GM21619 (cell line): ENCODE measurements at regions not wholly inside any gene's neighbourhood (a gene's known extent, or its start where the extent isn't known, plus 50 kb on each side); places are given as distances from the start of the nearest gene placed in this dataset.

Source experiments
- ATAC-seq: cut with Tn5 transposase; IDR thresholded peaks from one replicate; pipeline ENCODE4 v1.9.1; 2021; ENCODE audit not compliant: unreplicated experiment

DNA sequence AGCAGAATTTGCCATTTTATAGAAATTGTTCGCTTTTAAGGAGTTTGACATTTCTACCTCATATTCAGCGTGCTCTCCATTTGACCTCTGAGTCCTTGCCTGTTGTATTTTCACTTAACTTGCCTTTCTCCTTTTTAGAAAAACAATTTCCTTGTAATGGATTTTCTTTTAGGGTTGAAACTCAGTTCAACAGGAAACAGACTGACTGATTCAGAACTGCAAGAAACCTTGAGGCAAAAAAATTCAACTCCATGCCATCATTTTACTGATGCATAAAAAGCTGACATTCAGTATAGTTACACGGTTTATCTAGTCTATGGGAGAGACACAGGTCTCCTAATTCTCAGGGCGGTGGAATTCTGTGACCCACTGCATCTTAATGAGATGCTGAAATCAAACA lies 59.8 kb downstream of the MRPS30 start:
- ATAC-seq: no peak

DNA sequence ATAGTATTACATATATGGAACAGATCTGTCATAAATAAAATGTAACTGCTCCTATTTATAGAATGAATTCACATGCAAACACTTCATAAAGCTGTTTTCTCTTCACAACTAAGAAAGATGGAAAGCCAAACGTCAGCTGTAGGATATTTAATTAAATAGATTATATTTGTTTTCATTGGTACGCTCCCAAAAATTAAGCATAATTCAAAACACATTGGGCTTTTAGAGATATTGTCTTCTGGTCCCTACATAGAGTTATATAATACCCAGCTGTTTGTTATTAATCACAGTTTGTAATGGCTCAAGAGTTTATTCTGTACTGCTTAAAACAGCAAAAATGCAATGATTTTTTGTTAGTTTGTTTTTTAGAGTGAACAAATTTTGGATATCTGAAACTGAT lies 61.2 kb downstream of the MRPS30 start:
- ATAC-seq: no peak

DNA sequence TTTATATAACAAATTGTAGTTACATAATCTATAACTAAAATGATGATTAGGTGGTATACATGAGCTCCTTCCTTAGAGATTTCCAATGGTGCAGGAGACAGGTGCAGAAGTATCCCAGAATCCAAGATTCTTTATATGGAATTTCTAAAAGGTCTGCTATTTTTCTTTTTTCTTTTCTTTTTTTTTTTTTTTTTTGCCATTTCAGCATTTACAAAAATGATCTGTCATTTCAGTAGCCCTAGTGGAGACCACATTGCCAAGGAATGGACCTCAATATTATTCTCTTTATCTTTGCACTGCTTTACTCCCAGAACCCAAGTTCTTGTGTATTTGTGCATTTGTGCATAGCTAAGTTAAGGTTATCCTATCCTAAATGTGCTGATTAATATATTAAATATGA lies 61.7 kb downstream of the MRPS30 start:
- no peak for ATAC-seq

DNA sequence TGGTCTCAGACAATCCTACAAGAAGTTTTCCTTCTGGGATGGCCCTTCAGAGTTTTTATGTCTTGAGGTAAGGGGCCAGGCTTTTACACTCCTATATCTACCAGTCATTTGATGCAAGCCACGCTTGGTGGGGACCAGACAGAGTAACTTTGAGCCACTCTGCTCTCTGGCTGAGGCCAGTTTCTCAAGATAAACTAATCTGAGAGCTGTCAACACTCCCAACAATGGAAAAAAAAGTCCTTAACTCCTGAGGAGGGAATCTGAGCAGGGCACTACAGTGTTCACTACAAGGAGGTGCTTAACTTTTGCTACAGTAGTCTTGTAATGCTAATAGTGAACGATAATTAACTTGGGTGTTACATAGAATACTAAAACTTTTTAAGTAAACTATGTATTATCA lies 62.7 kb downstream of the MRPS30 start:
- no peak for ATAC-seq

DNA sequence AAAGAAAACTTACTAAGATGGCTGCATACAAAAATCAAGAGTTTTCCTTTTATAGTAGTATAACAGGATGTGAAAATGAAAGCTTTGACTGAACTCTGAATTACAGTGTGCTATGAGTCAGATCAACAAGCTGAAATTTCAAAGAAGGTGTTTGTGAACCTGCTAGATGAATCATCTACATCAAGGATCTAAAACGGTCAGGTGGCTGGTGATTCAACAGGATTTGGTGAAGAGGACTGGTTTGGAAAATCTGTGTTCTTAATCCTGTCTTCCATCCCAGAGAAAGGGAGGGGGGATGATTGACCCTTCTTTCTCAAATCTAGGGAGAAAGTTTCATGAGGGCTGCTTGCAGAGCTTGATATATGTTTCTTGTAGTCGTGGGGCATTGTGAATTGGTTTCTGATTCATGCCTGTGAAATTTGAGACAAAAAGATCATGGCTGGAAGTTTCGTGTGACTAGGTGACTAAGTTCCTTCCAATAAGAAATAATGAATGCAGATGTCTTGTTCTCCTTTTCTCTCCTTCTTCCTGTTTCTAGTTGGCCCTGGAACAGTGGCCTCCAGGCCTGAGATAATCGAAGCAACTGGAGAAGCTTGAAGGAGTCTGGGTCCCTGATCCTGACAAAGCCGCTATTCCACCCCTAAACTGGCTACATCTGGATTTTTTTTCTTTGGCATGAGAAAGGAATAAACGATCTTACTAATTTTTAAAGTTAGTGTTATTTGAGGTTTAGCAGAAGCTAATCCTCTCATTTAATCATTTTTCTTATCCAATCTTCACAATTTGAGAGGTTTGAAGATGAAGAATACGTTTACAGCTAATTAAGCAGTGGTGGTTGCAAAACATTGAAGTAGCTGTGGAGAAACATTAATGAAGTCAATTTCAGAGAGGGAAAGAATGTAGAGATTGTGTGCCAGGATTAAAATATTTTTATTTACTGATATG lies 67.2 kb downstream of the MRPS30 start:
- ATAC-seq: peak; percentile 100

DNA sequence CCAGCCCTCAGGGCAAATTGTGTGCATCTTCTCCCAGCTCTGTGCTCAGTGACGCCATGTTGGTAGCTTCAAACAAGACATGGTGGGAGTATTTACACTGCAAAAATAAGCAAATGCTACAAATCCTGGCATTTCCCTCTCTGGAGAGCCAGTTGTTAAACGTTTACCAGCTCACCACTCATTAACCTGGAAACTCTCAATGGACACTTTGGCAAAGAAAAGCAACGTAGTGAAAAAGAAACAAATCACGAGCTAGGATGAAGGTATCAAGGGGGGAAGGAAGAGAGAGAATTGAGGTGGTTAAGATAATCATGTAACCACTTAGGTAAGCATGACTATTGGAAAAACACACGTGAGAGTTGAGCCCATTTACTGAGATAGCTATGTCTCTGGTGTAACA lies 72.5 kb downstream of the MRPS30 start:
- no peak for ATAC-seq

DNA sequence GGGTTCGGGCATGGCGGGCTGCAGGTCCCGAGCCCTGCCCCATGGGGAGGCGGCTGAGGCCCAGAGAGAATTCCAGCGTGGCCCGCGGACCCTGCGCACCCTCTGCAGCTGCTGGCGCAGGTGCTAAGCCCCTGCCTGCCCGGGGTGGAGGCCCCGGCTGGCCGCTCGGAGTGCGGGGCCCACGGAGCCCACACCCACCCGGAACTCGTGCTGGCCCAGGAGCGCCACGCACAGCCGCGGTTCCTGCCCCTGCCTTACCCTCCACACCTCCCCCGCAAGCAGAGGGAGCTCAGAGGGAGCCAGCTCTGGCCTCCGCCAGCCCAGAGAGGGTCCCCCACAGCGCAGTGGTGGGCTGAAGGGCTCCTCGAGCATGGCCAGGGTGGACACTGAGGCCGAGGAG lies 75.3 kb downstream of the MRPS30 start:
- ATAC-seq: no peak

DNA sequence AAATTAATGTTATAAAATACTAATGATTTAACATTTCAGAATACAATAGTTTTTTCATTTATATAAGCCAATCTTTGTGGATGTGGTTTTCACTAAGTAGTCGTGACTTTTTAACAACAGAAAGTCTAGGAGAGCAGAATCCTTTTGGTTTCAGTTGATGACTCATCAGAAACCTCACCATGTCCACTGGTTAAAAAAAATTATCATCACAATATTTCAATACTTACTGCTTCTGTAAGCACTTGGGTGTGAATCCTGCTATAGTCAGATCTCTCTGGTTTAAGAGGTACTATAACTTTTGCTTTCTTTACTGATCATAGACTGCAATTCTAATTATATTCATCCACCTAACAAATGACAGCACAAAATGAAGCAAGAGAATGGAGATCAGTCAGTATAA lies 77.2 kb downstream of the MRPS30 start:
- peak; percentile 89 for ATAC-seq

DNA sequence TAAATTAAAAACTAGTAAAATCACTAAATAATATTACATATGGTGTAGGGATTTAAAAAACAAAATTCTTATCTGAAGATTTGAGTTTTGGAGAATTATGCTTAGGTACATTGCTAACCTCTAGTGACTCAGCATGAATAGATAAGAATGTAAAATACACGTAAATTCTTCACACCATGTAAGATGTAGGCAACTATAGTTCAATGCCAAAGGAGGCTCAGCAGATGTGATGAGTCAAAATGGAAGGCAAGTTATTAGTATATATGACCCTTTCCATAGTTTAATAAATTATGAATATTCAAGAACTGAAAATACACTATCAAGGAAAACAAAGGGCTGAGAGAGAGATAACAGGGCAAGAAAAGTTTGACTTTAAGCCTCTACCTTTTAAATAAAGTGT lies 79.0 kb downstream of the MRPS30 start:
- ATAC-seq: peak; percentile 43

DNA sequence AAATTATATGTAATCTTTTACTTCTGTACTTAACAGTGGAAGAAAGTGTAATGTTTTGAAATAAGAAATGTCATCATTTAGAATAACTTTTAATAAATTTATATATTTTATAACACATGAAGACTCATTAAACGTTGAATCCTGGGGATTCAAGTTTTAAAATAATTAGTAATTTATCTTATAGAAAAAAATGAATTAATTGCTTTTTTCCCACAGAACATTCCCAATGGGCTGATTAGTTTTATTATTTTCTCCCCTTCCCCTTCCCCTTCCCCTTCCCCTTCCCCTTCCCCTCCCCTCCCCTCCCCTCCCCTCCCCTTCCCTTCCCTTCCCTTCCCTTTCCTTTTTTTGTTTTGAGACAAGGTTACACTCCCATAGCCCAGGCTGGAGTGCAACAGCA lies 79.7 kb downstream of the MRPS30 start:
- no peak for ATAC-seq

DNA sequence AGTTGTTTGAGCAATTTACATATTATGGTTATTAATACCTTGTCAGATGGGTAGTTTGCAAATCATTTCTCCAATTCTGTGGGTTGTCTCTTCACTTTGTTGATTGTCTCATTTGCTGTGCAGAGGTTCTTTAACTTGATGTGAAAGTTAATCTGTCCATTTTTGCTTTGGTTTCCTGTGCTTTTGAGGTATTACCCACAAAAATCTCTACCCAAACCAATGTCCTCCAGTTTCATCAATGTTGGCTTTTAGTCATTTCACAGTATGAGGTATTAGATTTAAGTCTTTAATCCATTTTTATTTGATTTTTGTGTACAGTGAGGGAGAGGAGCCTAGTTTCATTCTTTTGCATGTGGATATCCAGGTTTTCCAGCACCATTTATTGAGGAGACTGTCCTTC lies 82.4 kb downstream of the MRPS30 start:
- no peak for ATAC-seq

DNA sequence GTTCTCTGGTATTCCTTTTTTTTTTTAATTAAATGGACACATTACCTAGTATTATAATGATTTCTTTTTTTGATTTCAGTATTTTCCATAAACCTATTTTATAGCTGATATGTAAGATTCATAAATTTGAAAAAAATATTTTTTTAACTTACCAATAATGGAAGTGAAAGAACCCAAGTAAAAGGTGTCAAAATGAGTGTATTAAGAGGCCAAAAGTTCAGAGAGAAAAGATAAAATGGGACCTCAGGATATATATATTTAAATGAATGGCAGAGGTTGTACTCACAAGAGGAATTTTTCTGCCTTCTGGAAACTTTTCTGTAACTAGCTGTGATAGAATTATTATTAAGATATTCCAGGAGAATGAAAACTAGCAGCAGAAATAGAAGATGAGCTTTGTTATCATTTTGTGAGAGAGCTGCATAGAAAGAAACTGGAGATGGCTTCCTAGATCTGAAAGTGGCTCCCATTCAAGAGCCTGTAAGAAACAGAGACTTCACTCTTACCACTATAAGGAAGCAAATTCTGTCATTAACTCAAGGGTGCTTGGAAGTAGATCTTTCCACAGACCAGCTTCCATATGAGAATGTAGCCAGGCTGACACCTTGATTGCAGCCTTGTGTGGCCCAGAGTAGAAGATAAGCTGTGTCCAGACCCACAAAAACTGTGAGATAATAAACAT lies 91.7 kb downstream of the MRPS30 start:
- peak; percentile 46 for ATAC-seq

DNA sequence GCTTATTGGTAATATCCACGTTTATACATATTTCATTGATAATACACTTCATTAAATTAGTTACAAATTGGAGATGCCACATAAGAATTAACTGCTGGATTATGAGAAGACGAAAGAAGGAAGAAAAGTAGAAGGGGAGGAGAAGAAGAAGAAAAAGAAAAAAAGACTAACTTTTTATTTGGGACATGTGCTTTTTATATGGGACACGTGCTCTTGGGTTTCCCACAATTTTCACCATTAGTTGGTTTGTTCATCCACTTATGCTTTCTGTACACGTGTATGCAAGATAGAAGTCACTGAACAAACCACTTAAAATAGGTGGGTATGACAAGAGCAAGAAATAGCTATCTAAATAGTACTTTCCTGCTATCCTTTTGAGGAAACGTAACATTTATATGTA lies 98.6 kb downstream of the MRPS30 start:
- ATAC-seq: no peak

DNA sequence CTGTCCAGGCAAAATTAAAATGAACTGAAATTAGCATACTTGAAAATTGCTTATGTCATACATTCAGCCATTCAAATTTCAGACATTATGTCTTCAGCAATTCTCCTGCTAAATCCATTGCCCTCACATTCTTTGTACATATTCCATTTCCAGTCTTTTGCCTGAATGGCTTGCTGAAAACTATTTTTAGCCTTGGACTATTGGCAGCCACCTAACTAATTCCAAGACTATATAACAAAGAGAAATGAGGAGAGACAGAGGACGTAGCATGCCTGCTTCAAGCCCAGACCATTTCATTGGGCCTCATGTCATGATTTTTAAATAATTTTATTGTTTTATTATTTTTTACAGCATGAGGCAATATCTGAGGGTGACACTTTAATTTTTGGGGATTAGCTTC lies 100.3 kb downstream of the MRPS30 start:
- ATAC-seq: no peak

DNA sequence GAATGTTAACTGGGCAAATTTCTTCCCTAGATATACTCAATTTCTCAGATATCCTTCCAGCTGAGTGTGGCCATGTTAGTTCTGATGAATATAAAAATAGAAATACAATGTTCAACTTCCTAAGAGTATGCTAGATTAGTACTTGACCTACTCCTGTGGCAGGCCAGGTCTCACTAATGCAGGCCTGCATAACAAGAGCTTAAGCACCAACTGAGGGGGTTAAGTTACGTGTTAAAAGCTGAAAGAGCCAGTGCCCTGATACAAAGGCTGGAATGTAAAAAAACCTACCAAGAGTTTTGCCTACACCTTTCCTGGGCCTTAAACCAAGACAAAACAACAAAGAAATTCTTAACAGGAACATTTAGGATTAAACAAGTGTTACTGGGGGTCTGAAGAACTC lies 102.8 kb downstream of the MRPS30 start:
- ATAC-seq: no peak

DNA sequence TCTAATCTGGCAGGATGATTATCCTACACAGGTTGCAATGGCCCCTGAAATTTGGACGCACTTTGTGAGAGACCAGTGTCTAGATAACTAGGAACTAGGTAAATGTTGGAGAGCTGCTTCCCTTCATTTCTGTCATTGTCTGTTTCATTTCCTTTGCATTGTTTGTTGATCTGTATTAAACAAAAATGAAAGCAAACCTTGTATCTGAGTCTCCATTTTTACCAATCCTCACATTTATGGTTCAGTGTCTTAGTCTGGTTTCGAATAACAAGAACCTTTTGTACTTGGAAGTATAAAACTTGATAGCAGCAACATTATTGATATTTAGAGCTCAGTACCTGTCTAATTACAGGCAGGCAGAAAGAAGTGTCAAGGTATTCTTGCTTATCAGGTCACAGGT lies 105.5 kb downstream of the MRPS30 start:
- no peak for ATAC-seq

DNA sequence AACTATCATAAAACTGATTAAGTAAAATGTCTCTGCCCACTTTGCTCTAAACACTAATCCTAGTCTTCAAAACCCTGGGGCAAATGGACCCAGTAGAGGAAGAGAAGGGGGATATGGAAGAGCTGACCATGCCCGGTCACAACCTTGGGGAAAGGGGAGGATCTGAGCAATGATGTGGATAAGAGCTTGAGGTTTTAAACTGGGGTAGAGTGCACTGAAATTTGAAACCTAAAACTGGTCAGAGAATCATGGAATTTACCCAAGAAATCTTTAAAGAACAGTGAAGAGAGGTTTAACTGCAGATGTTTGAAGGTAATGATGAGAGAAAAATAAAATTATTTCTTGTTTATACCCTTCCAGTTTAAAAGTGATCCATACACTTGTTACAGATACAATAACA lies 110.8 kb downstream of the MRPS30 start:
- ATAC-seq: no peak

DNA sequence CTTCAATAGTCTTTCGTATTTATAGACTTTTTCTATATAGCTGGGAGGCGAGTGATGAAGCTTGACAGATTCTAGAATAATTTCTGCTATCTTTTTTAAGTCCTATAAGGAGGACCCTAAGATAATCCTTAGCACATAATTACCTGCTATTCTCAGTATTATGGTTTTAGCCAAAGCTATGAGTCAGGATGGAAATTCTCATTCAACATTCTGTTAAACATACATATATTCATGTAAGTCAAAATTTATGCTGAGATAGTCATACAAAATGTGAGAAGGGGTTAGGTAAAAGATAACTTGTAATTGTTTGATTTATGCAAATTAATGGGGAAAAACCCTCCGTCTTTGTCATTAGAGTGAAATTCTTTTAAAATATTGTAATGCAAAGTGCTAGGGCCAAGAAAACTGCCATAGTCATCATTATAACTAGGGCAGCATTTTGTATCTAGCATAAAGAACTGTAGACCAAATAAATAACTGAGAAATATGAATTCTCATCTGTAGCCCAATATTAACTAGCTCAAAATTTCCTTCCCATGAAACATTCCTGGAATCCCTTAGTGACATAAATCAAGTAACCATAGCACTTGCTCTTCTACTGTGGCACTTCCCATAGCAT lies 118.5 kb downstream of the MRPS30 start:
- ATAC-seq: no peak

DNA sequence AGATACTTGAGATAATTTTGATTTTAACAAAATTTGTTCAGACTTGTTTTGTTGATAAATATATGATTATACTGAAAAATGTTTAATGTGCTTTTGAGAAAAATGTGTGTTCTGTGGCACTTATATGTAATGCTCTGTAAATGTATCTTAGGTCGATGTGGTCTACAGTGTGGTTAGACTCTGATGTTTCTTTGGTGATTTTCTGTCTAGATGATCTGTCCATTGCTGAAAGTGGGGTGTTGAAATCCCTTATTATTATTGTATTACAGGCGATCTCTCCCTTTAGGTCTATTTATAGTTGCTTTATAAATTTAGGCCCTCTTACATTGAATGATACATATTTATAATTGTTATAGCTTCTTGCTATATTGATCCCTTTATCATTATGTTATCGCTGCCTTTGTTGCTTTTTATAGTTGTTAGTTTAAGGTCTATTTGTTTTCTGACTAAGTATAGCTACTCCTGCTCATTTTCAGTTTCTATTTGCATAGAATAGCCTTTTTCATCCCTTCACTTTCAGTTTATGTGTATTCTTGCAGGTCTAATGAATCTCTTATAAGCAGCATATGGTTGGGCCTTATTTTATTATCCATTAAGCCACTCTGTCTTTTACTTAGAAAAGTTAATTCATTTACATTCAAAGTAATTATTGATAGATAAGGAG lies 124.3 kb downstream of the MRPS30 start:
- peak; percentile 98 for ATAC-seq

DNA sequence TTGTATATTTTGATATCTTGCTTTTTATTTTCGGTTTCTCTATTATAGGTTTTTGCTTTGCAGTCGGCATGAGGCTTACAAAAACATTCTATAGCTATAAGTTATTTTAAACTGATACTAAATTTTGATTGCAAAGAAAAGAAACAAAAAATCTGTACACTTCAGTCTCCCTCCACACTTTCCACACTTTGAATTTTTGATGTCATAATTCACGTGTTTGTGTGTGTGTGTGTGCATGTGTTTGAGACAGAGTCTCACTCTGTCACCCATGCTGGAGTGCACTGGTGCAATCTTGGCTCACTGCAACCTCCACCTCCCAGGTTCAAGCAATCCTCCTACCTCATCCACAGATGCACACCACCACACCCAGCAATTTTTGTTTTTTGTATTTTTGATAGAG lies 124.9 kb downstream of the MRPS30 start:
- peak; percentile 7 for ATAC-seq

DNA sequence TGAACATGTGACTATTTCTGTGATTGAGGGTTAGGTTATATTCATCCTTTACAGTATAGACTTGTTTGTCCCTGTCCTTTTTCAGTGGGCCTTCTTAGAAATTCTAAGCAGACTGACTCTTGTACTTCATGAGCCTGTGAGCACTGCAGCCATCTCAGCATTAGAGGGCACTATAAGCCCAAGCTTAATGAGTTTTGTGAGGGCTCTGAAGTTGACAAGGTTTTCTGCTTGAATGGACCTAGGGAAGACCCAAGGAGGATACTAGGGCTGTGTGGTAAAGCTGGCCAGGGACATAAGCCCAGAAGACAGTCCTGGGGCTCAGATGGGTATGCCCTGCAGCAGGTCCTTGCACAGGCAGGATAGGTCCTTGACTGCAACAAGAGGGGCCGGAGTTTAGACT lies 126.5 kb downstream of the MRPS30 start:
- ATAC-seq: no peak
